ENCODE measurements at regions not wholly inside any gene's neighbourhood (a gene's known extent, or its start where the extent isn't known, plus 50 kb on each side); places are given as distances from the start of the nearest gene placed in this dataset.
"Not testable (repeated sequence)": the region's sequence is repeated elsewhere in the genome, so short reads cannot be mapped to it uniquely, and the experiment has no call there.

GRCh38 chr7:51393003-51393402 is 76.4 kb upstream of the COBL start:
- intact Hi-C loops (cut with DNase I); H3K36me3 ChIP-seq (replicated peaks in 1 of 2; ENCODE audit: insufficient read depth in 1 of 2, low read depth in 2 of 2); H3K9me3 ChIP-seq; H3K4me3 ChIP-seq; H3K27ac ChIP-seq; H3K4me1 ChIP-seq; DNase-seq; H3K27me3 ChIP-seq; ATAC-seq: not testable (repeated sequence)
- WGBS, 2 donors, result 76 to 100% methylated on average over 3 to 6 of the region's 6 CpGs

DNA sequence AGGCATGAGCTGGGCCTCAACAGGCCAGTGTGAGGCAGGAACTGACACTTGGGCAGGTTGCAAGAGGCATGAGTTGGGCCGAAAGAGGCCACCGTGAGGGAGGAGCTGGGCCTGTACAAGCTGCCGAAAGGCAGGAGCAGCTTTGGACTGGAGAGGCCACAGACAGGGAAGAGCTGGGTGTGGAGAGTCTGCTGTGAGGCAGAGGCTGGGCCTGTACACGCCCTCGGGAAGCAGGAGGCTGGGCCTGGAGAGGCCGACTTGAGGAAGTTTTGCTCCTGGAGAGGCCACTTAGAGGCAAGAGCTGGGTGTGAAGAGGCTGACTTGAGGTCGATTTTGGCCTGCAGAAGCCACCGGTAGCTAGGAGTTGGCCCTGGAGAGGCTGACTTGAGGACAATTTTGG is 73.3 kb upstream of the COBL start:
- H3K9me3 ChIP-seq; ATAC-seq; intact Hi-C loops (cut with DNase I); H3K27ac ChIP-seq; DNase-seq; H3K4me1 ChIP-seq; H3K36me3 ChIP-seq (replicated peaks in 1 of 2; ENCODE audit: insufficient read depth in 1 of 2, low read depth in 2 of 2); H3K4me3 ChIP-seq; H3K27me3 ChIP-seq: not testable (repeated sequence)
- WGBS, 2 donors, result 77 to 78% methylated on average over 6 of the region's 8 CpGs

- H3K4me1 ChIP-seq; intact Hi-C loops (cut with DNase I); H3K36me3 ChIP-seq (replicated peaks in 1 of 2; ENCODE audit: insufficient read depth in 1 of 2, low read depth in 2 of 2); DNase-seq; H3K9me3 ChIP-seq; H3K4me3 ChIP-seq; H3K27me3 ChIP-seq; ATAC-seq; H3K27ac ChIP-seq: not testable (repeated sequence)
- WGBS, 2 donors, result 89 to 91% methylated on average over 15 to 22 of the region's 22 CpGs
Observed at GRCh38 chr7:51389216-51389812, 72.7 kb upstream of the COBL start.

DNA sequence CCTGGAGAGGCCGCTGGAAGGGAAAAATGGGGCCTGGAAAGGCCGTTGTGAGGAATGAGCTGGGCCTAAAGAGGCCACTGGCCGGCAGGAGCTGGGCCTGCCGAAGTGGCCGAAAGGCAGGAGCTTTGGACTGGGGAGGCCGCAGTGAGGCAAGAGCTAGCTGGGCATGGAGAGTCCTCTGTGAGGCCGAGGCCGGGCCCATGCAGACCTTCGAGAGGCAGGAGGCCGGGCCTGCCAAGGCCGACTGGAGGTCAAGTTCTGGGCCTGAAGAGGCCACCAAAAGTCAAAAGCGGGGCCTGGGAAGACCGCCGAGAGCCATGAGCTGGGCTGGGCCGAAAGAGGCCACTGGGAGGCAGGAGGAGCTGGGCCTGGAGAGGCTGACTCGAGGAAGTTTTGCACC is 71.6 kb upstream of the COBL start:
- H3K9me3 ChIP-seq; intact Hi-C loops (cut with DNase I); ATAC-seq; H3K27ac ChIP-seq; DNase-seq; H3K27me3 ChIP-seq; H3K4me3 ChIP-seq; H3K4me1 ChIP-seq; H3K36me3 ChIP-seq (replicated peaks in 1 of 2; ENCODE audit: insufficient read depth in 1 of 2, low read depth in 2 of 2): not testable (repeated sequence)
- WGBS, 2 donors, result 88 to 93% methylated on average over 10 to 11 of the region's 16 CpGs

GRCh38 chr7:51386806-51387568 is 70.4 kb upstream of the COBL start:
- H3K27ac ChIP-seq; H3K4me3 ChIP-seq; DNase-seq; H3K27me3 ChIP-seq; intact Hi-C loops (cut with DNase I); H3K36me3 ChIP-seq (replicated peaks in 1 of 2; ENCODE audit: insufficient read depth in 1 of 2, low read depth in 2 of 2); ATAC-seq; H3K9me3 ChIP-seq; H3K4me1 ChIP-seq: not testable (repeated sequence)
- 93% methylated on average over 32 of the region's 34 CpGs; no CpG with 5 or more reads in 1 of the 2 donors for WGBS, 2 donors

GRCh38 chr7:51386184-51386583 is 69.6 kb upstream of the COBL start:
- H3K27ac ChIP-seq; H3K4me3 ChIP-seq; H3K27me3 ChIP-seq; ATAC-seq; intact Hi-C loops (cut with DNase I); H3K36me3 ChIP-seq (replicated peaks in 1 of 2; ENCODE audit: insufficient read depth in 1 of 2, low read depth in 2 of 2); H3K4me1 ChIP-seq; H3K9me3 ChIP-seq; DNase-seq: not testable (repeated sequence)
- 86 to 96% methylated on average over 8 to 13 of the region's 17 CpGs for WGBS, 2 donors

DNA sequence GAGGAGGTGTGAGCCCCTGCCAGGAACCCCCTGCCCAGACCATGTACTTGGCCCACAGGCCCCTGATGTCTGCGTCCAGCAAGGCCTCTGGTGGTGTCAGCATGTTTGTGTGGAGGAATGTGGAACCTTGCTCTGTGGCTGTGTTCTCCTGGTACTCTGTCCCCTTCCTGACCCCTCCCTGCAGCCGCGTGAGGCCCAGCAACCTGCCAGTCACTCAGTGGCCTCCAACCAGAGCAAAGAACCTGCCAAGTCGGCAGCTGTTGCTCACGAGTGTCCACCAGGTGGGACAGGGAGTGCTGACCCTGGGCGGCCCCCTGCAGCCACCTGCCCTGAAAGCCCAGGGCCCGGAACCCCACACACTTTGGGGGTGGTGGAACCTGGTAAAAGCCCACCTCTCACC is 65.6 kb upstream of the COBL start:
- ATAC-seq; H3K9me3 ChIP-seq; H3K4me1 ChIP-seq; H3K36me3 ChIP-seq (replicated peaks in 1 of 2; ENCODE audit: insufficient read depth in 1 of 2, low read depth in 2 of 2); H3K27me3 ChIP-seq; H3K27ac ChIP-seq; intact Hi-C loops (cut with DNase I); DNase-seq; H3K4me3 ChIP-seq: not testable (repeated sequence)
- WGBS, 2 donors, result 80% methylated on average over 4 of the region's 7 CpGs; no CpG with 5 or more reads in 1 of the 2 donors

- peak overlapping the region in 1 of 4 donors; percentile 5 for H3K27ac ChIP-seq
- peak; percentile 68 for ATAC-seq
- WGBS, 2 donors, result 88 to 96% methylated on average over 4 of the region's 4 CpGs
Observed at GRCh38 chr7:51376420-51377092, 59.9 kb upstream of the COBL start.

More at GRCh38 chr7:51376420-51377092, 59.9 kb upstream of the COBL start:
- Histone ChIP-seq H3K36me3 (replicated peaks in 1 of 2; ENCODE audit: insufficient read depth in 1 of 2, low read depth in 2 of 2) (no peaks in the 10 kb centered on the region), H3K27me3 (no peaks in the 10 kb centered on the region), H3K4me3 (no peak overlapping the region), H3K9me3 (no peaks in the 10 kb centered on the region), H3K4me1 (no peaks in the 10 kb centered on the region)
- TF ChIP-seq, protein P1, sequence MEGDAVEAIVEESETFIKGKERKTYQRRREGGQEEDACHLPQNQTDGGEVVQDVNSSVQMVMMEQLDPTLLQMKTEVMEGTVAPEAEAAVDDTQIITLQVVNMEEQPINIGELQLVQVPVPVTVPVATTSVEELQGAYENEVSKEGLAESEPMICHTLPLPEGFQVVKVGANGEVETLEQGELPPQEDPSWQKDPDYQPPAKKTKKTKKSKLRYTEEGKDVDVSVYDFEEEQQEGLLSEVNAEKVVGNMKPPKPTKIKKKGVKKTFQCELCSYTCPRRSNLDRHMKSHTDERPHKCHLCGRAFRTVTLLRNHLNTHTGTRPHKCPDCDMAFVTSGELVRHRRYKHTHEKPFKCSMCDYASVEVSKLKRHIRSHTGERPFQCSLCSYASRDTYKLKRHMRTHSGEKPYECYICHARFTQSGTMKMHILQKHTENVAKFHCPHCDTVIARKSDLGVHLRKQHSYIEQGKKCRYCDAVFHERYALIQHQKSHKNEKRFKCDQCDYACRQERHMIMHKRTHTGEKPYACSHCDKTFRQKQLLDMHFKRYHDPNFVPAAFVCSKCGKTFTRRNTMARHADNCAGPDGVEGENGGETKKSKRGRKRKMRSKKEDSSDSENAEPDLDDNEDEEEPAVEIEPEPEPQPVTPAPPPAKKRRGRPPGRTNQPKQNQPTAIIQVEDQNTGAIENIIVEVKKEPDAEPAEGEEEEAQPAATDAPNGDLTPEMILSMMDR (IDR thresholded peaks at IDR 0.05), result no peak
- TF ChIP-seq POLR2A (IDR thresholded peaks at IDR 0.05), result no peak
- no peak for DNase-seq
- intact Hi-C loops (cut with DNase I), result no loop called here

Measured in body of pancreas (tissue), 4 donors.